ENCODE measurements at regions not wholly inside any gene's neighbourhood (a gene's known extent, or its start where the extent isn't known, plus 50 kb on each side); places are given as distances from the start of the nearest gene placed in this dataset.

- TF ChIP-seq CTCF (IDR thresholded peaks at IDR 0.05; ENCODE audit: low read depth, low read length) (no peak), POLR2A (IDR thresholded peaks at IDR 0.05; ENCODE audit: extremely low read depth, insufficient read length) (no peak)
Measured at GRCh38 chr3:104987859-104988258, 378.9 kb upstream of the ALCAM start.

Measured in NB4 (cell line).